ENCODE measurements at regions not wholly inside any gene's neighbourhood (a gene's known extent, or its start where the extent isn't known, plus 50 kb on each side); places are given as distances from the start of the nearest gene placed in this dataset.
A peak's percentile ranks its signal among the peaks of the same experiment; 100 is the strongest.

- Mint-ChIP-seq H3K4me1 (ENCODE audit: low read depth) (no peaks in the 10 kb centered on the region), H3K27ac (no peak overlapping the region), H3K27me3 (ENCODE audit: low read depth) (peaks cover 9% of the 10 kb centered on the region), H3K9me3 (no peaks in the 10 kb centered on the region), H3K36me3 (ENCODE audit: low read depth) (no peaks in the 10 kb centered on the region), H3K4me3 (no peak overlapping the region)
- intact Hi-C loops (cut with micrococcal nuclease) = no loop called here
- CTCF ChIA-PET = no interaction called here
- DNase-seq = no peak
Measured at GRCh38 chr21:35954066-35954465, 106.3 kb downstream of the SETD4 start.

- no peak for DNase-seq
- Mint-ChIP-seq H3K27me3 (ENCODE audit: low read depth) (peaks cover 7% of the 10 kb centered on the region), H3K4me3 (no peak overlapping the region)
Measured at GRCh38 chr21:35953597-35953996, 106.7 kb downstream of the SETD4 start.

GRCh38 chr21:35952651-35953340 is 107.5 kb downstream of the SETD4 start:
- Mint-ChIP-seq H3K9me3 (no peaks in the 10 kb centered on the region), H3K27me3 (ENCODE audit: low read depth) (peaks cover 7% of the 10 kb centered on the region), H3K36me3 (ENCODE audit: low read depth) (no peaks in the 10 kb centered on the region), H3K27ac (no peak overlapping the region), H3K4me1 (ENCODE audit: low read depth) (no peaks in the 10 kb centered on the region), H3K4me3 (no peak overlapping the region)
- CTCF ChIA-PET = no interaction called here
- intact Hi-C loops (cut with micrococcal nuclease) = no loop called here
- no peak for DNase-seq

More at GRCh38 chr21:35953597-35953996, 106.7 kb downstream of the SETD4 start:
- CTCF ChIA-PET = no interaction called here
- Mint-ChIP-seq H3K4me1 (ENCODE audit: low read depth) (no peaks in the 10 kb centered on the region), H3K9me3 (no peaks in the 10 kb centered on the region), H3K27ac (no peak overlapping the region), H3K36me3 (ENCODE audit: low read depth) (no peaks in the 10 kb centered on the region)
- intact Hi-C loops (cut with micrococcal nuclease) = no loop called here

- intact Hi-C loops (cut with micrococcal nuclease) = loop anchor here (10.0 kb wide), 1 partner anchor 76 kb away; no protein-coding TSS in a partner anchor
- H3K9me3 Mint-ChIP-seq = no peaks in the 10 kb centered on the region
- CTCF ChIA-PET = interaction anchor here (0.6 to 0.7 kb wide), 3 partner anchors 58 to 739 kb away, joined by 3 to 4 read pairs (median 3); no protein-coding TSS in a partner anchor
- H3K27me3 Mint-ChIP-seq (ENCODE audit: low read depth) = peaks cover 2% of the 10 kb centered on the region
- no peak for DNase-seq
- no peaks in the 10 kb centered on the region for H3K4me1 Mint-ChIP-seq (ENCODE audit: low read depth)
- no peak overlapping the region for H3K27ac Mint-ChIP-seq
- H3K4me3 Mint-ChIP-seq = no peak overlapping the region
- no peaks in the 10 kb centered on the region for H3K36me3 Mint-ChIP-seq (ENCODE audit: low read depth)
Measured at GRCh38 chr21:35948982-35949381, 111.3 kb downstream of the SETD4 start.

GRCh38 chr21:35945089-35945671 is 115.1 kb downstream of the SETD4 start:
- Mint-ChIP-seq H3K27ac (no peak overlapping the region), H3K27me3 (ENCODE audit: low read depth) (no peaks in the 10 kb centered on the region), H3K9me3 (no peaks in the 10 kb centered on the region), H3K4me1 (ENCODE audit: low read depth) (no peaks in the 10 kb centered on the region), H3K36me3 (ENCODE audit: low read depth) (no peaks in the 10 kb centered on the region), H3K4me3 (no peak overlapping the region)
- no peak for DNase-seq
- intact Hi-C loops (cut with micrococcal nuclease) = loop anchor here (10.0 kb wide), 1 partner anchor 80 kb away; no protein-coding TSS in a partner anchor
- CTCF ChIA-PET = no interaction called here

GRCh38 chr21:35943752-35944151 is 116.6 kb downstream of the SETD4 start:
- intact Hi-C loops (cut with micrococcal nuclease) = loop anchor here (5.0 to 10.0 kb wide), 2 partner anchors 81 to 541 kb away; no protein-coding TSS in a partner anchor
- Mint-ChIP-seq H3K27me3 (ENCODE audit: low read depth) (no peaks in the 10 kb centered on the region), H3K36me3 (ENCODE audit: low read depth) (no peaks in the 10 kb centered on the region)

GRCh38 chr21:35942211-35943144 is 117.8 kb downstream of the SETD4 start:
- no peaks in the 10 kb centered on the region for H3K4me1 Mint-ChIP-seq (ENCODE audit: low read depth)
- CTCF ChIA-PET = no interaction called here
- no peaks in the 10 kb centered on the region for H3K36me3 Mint-ChIP-seq (ENCODE audit: low read depth)
- H3K27ac Mint-ChIP-seq = no peak overlapping the region
- intact Hi-C loops (cut with micrococcal nuclease) = loop anchor here (5.0 to 10.0 kb wide), 2 partner anchors 82 to 540 kb away; no protein-coding TSS in a partner anchor
- H3K4me3 Mint-ChIP-seq = no peak overlapping the region
- no peaks in the 10 kb centered on the region for H3K27me3 Mint-ChIP-seq (ENCODE audit: low read depth)
- no peak for DNase-seq
- H3K9me3 Mint-ChIP-seq = no peaks in the 10 kb centered on the region

More at GRCh38 chr21:35943752-35944151, 116.6 kb downstream of the SETD4 start:
- Mint-ChIP-seq H3K4me3 (no peak overlapping the region), H3K9me3 (no peaks in the 10 kb centered on the region), H3K27ac (no peak overlapping the region), H3K4me1 (ENCODE audit: low read depth) (no peaks in the 10 kb centered on the region)
- DNase-seq = no peak
- CTCF ChIA-PET = no interaction called here

- no peaks in the 10 kb centered on the region for H3K9me3 Mint-ChIP-seq
- H3K27ac Mint-ChIP-seq = no peak overlapping the region
- H3K27me3 Mint-ChIP-seq (ENCODE audit: low read depth) = no peaks in the 10 kb centered on the region
- H3K4me3 Mint-ChIP-seq = no peak overlapping the region
- peak; percentile 29 for DNase-seq
- no peaks in the 10 kb centered on the region for H3K4me1 Mint-ChIP-seq (ENCODE audit: low read depth)
- no peaks in the 10 kb centered on the region for H3K36me3 Mint-ChIP-seq (ENCODE audit: low read depth)
- intact Hi-C loops (cut with micrococcal nuclease) = loop anchor here (5.0 to 10.0 kb wide), 2 partner anchors 84 to 538 kb away; no protein-coding TSS in a partner anchor
- CTCF ChIA-PET = no interaction called here
Measured at GRCh38 chr21:35940074-35940927, 120.0 kb downstream of the SETD4 start.

GRCh38 chr21:35938446-35938845 is 121.9 kb downstream of the SETD4 start:
- CTCF ChIA-PET = interaction anchor here (0.7 kb wide), 1 partner anchor 94 kb away, joined by 3 read pairs; no protein-coding TSS in a partner anchor
- intact Hi-C loops (cut with micrococcal nuclease) = loop anchor here (10.0 kb wide), 1 partner anchor 514 kb away; no protein-coding TSS in a partner anchor
- no peak overlapping the region for H3K27ac Mint-ChIP-seq
- H3K36me3 Mint-ChIP-seq (ENCODE audit: low read depth) = no peaks in the 10 kb centered on the region
- H3K9me3 Mint-ChIP-seq = no peaks in the 10 kb centered on the region
- H3K4me1 Mint-ChIP-seq (ENCODE audit: low read depth) = no peaks in the 10 kb centered on the region
- no peak for DNase-seq
- H3K4me3 Mint-ChIP-seq = no peak overlapping the region
- no peaks in the 10 kb centered on the region for H3K27me3 Mint-ChIP-seq (ENCODE audit: low read depth)

- H3K4me1 Mint-ChIP-seq (ENCODE audit: low read depth) = no peaks in the 10 kb centered on the region
- no peaks in the 10 kb centered on the region for H3K27me3 Mint-ChIP-seq (ENCODE audit: low read depth)
- CTCF ChIA-PET = interaction anchor here (0.9 to 1.3 kb wide), 3 partner anchors 18 to 179 kb away, joined by 3 to 7 read pairs (median 6); no protein-coding TSS in a partner anchor
- no peaks in the 10 kb centered on the region for H3K36me3 Mint-ChIP-seq (ENCODE audit: low read depth)
- peak; percentile 37 for DNase-seq
- H3K4me3 Mint-ChIP-seq = no peak overlapping the region
- H3K27ac Mint-ChIP-seq = no peak overlapping the region
- no peaks in the 10 kb centered on the region for H3K9me3 Mint-ChIP-seq
- intact Hi-C loops (cut with micrococcal nuclease) = loop anchor here (10.0 kb wide), 1 partner anchor 509 kb away; no protein-coding TSS in a partner anchor
Measured at GRCh38 chr21:35933466-35933865, 126.9 kb downstream of the SETD4 start.

- intact Hi-C loops (cut with micrococcal nuclease) = loop anchor here (1.0 to 10.0 kb wide), 2 partner anchors 508 to 835 kb away; no protein-coding TSS in a partner anchor
- Mint-ChIP-seq H3K27me3 (ENCODE audit: low read depth) (no peaks in the 10 kb centered on the region), H3K36me3 (ENCODE audit: low read depth) (no peaks in the 10 kb centered on the region), H3K4me3 (no peak overlapping the region), H3K4me1 (ENCODE audit: low read depth) (no peaks in the 10 kb centered on the region), H3K9me3 (no peaks in the 10 kb centered on the region), H3K27ac (no peak overlapping the region)
- CTCF ChIA-PET = interaction anchor here (0.7 to 1.3 kb wide), 5 partner anchors 17 to 264 kb away, joined by 3 to 7 read pairs (median 4); no protein-coding TSS in a partner anchor
- peak; percentile 60 for DNase-seq
Measured at GRCh38 chr21:35932232-35932911, 128.0 kb downstream of the SETD4 start.
